Mesendoderm (in vitro differentiated cells): ENCODE measurements at regions not wholly inside any gene's neighbourhood (a gene's known extent, or its start where the extent isn't known, plus 50 kb on each side); places are given as distances from the start of the nearest gene placed in this dataset.
A peak's percentile ranks its signal among the peaks of the same experiment; 100 is the strongest.
"Not testable (repeated sequence)": the region's sequence is repeated elsewhere in the genome, so short reads cannot be mapped to it uniquely, and the experiment has no call there.

Experiments
- DNase-seq: peaks from one replicate; pipeline ENCODE4 v3.0.0; 2013
- H2AK5ac ChIP-seq: 2 replicates; pipeline ENCODE4 v1.6.1; 2013; ENCODE audit warnings: low read length, inconsistent platforms
- H2BK120ac ChIP-seq: 2 replicates; pipeline ENCODE4 v1.6.1; 2013; ENCODE audit warnings: low read depth, mild to moderate bottlenecking, low read length, moderate library complexity, mixed read lengths
- H2BK15ac ChIP-seq: replicated peaks from 2 replicates; pipeline ENCODE4 v1.6.1; 2013; ENCODE audit warnings: low read depth, mild to moderate bottlenecking, moderate library complexity
- H2BK5ac ChIP-seq: 2 replicates; pipeline ENCODE4 v1.6.1; 2013; ENCODE audit warnings: low read length, inconsistent platforms
- H3K18ac ChIP-seq: 2 replicates; pipeline ENCODE4 v1.6.1; 2013; ENCODE audit warnings: mild to moderate bottlenecking, low read length, mixed read lengths
- H3K23ac ChIP-seq: one replicate; pipeline ENCODE4 v1.6.1; 2013; ENCODE audit warnings: low read length
- H3K27ac ChIP-seq: 2 replicates; pipeline ENCODE4 v1.5.1; 2013; ENCODE audit warnings: low read depth, mild to moderate bottlenecking, inconsistent platforms, low read length, moderate library complexity
- H3K27me3 ChIP-seq: 2 replicates; pipeline ENCODE4 v1.6.1; 2013; ENCODE audit warnings: low read length, control low read depth, mild to moderate bottlenecking, inconsistent platforms; ENCODE audit not compliant: insufficient read depth, poor library complexity
- H3K36me3 ChIP-seq: 2 replicates; pipeline ENCODE4 v1.6.1; 2013; ENCODE audit warnings: low read length, inconsistent platforms; ENCODE audit not compliant: control insufficient read depth, insufficient read depth
- H3K4ac ChIP-seq: one replicate; pipeline ENCODE4 v1.6.1; 2013; ENCODE audit warnings: low read depth, mild to moderate bottlenecking, low read length, moderate library complexity
- H3K4me1 ChIP-seq: 2 replicates; pipeline ENCODE4 v1.6.1; 2013; ENCODE audit warnings: low read depth, low read length, inconsistent platforms; ENCODE audit not compliant: control insufficient read depth
- H3K4me2 ChIP-seq: 2 replicates; pipeline ENCODE4 v1.6.1; 2013; ENCODE audit warnings: low read length
- H3K4me3 ChIP-seq: 2 replicates; pipeline ENCODE4 v1.5.1; 2013; ENCODE audit warnings: mild to moderate bottlenecking, low read length
- H3K56ac ChIP-seq: one replicate; pipeline ENCODE4 v1.6.1; 2013; ENCODE audit warnings: low read length
- H3K79me1 ChIP-seq: 2 replicates; pipeline ENCODE4 v1.6.1; 2013; ENCODE audit warnings: low read length, inconsistent platforms
- H3K79me2 ChIP-seq: 2 replicates; pipeline ENCODE4 v1.6.1; 2013; ENCODE audit warnings: mild to moderate bottlenecking, low read length; ENCODE audit not compliant: control insufficient read depth, insufficient read depth
- H3K9ac ChIP-seq: 2 replicates; pipeline ENCODE4 v1.6.1; 2013; ENCODE audit warnings: low read length, inconsistent platforms
- H4K5ac ChIP-seq: one replicate; pipeline ENCODE4 v1.6.1; 2013; ENCODE audit warnings: low read length
- H4K8ac ChIP-seq: one replicate; pipeline ENCODE4 v1.6.1; 2013; ENCODE audit warnings: low read depth, mild to moderate bottlenecking, control low read depth, low read length, moderate library complexity
- WGBS: extraction: QIAGEN DNeasy Blood & Tissue Kit; methylation state at CpG from one replicate; pipeline ENCODE4 v1.1.7; 2013; ENCODE audit warnings: low lambda C conversion rate, missing lambda C conversion rate; ENCODE audit not compliant: insufficient coverage; ENCODE audit errors: extremely low coverage; 5-methylcytosine and 5-hydroxymethylcytosine counted together

- H4K5ac ChIP-seq: no peak overlapping the region
- no peaks in the 10 kb centered on the region for H3K36me3 ChIP-seq
- no peak overlapping the region for H3K4ac ChIP-seq
- DNase-seq: no peak
- H3K79me2 ChIP-seq: no peaks in the 10 kb centered on the region
- no peak overlapping the region for H2AK5ac ChIP-seq
- no peak overlapping the region for H3K18ac ChIP-seq
- H2BK15ac ChIP-seq: no peak overlapping the region
- no peak overlapping the region for H3K4me2 ChIP-seq
- WGBS: no CpG with 5 or more reads among the region's 3 CpGs
- H4K8ac ChIP-seq: no peak overlapping the region
- no peak overlapping the region for H3K23ac ChIP-seq
- H2BK120ac ChIP-seq: no peak overlapping the region
- no peak overlapping the region for H3K56ac ChIP-seq
- H3K27me3 ChIP-seq: no peaks in the 10 kb centered on the region
- H3K9ac ChIP-seq: no peak overlapping the region
- H2BK5ac ChIP-seq: no peak overlapping the region
- no peaks in the 10 kb centered on the region for H3K4me1 ChIP-seq
- no peak overlapping the region for H3K4me3 ChIP-seq
- H3K79me1 ChIP-seq: no peaks in the 10 kb centered on the region
- no peak overlapping the region for H3K27ac ChIP-seq
Measured at GRCh38 chr3:176247191-176247590, 950.1 kb downstream of the TBL1XR1 start.

GRCh38 chr3:176219970-176220369 lies 977.3 kb downstream of the TBL1XR1 start:
- DNase-seq: peak; percentile 62
- H2BK5ac ChIP-seq: no peak overlapping the region

GRCh38 chr3:176214758-176215157 lies 982.5 kb downstream of the TBL1XR1 start:
- no peaks in the 10 kb centered on the region for H3K27me3 ChIP-seq
- H3K56ac ChIP-seq: no peak overlapping the region
- no peak overlapping the region for H2AK5ac ChIP-seq
- H2BK5ac ChIP-seq: no peak overlapping the region
- DNase-seq: no peak
- no peak overlapping the region for H2BK120ac ChIP-seq
- no peak overlapping the region for H3K18ac ChIP-seq
- H3K27ac ChIP-seq: no peak overlapping the region
- no peak overlapping the region for H3K4ac ChIP-seq
- H3K36me3 ChIP-seq: no peaks in the 10 kb centered on the region
- WGBS: no CpG with 5 or more reads among the region's 1 CpG
- H2BK15ac ChIP-seq: no peak overlapping the region
- no peak overlapping the region for H3K23ac ChIP-seq
- no peaks in the 10 kb centered on the region for H3K79me1 ChIP-seq
- no peak overlapping the region for H3K4me2 ChIP-seq
- H4K8ac ChIP-seq: no peak overlapping the region
- no peaks in the 10 kb centered on the region for H3K79me2 ChIP-seq
- no peaks in the 10 kb centered on the region for H3K4me1 ChIP-seq
- H4K5ac ChIP-seq: no peak overlapping the region
- H3K4me3 ChIP-seq: no peak overlapping the region
- H3K9ac ChIP-seq: no peak overlapping the region

More at GRCh38 chr3:176219970-176220369, 977.3 kb downstream of the TBL1XR1 start:
- H4K8ac ChIP-seq: peak overlapping the region; percentile 2
- no peak overlapping the region for H4K5ac ChIP-seq
- peak overlapping the region; percentile 28 for H3K18ac ChIP-seq
- H3K36me3 ChIP-seq: no peaks in the 10 kb centered on the region
- no peak overlapping the region for H3K4me2 ChIP-seq
- H3K4me3 ChIP-seq: no peak overlapping the region
- H3K4ac ChIP-seq: no peak overlapping the region
- H2BK120ac ChIP-seq: no peak overlapping the region
- no peaks in the 10 kb centered on the region for H3K27me3 ChIP-seq
- no peaks in the 10 kb centered on the region for H3K79me1 ChIP-seq
- H3K9ac ChIP-seq: no peak overlapping the region
- no CpG with 5 or more reads among the region's 4 CpGs for WGBS
- H3K56ac ChIP-seq: no peak overlapping the region
- no peak overlapping the region for H3K27ac ChIP-seq
- H2BK15ac ChIP-seq: no peak overlapping the region
- H3K23ac ChIP-seq: no peak overlapping the region
- H2AK5ac ChIP-seq: no peak overlapping the region
- no peaks in the 10 kb centered on the region for H3K4me1 ChIP-seq
- no peaks in the 10 kb centered on the region for H3K79me2 ChIP-seq

- H2BK5ac ChIP-seq, H3K4ac ChIP-seq, H3K4me2 ChIP-seq, H3K23ac ChIP-seq, H2AK5ac ChIP-seq, H4K5ac ChIP-seq, H3K79me2 ChIP-seq, H3K27me3 ChIP-seq, H3K56ac ChIP-seq, DNase-seq, H3K27ac ChIP-seq, H3K18ac ChIP-seq, H3K4me3 ChIP-seq, H3K79me1 ChIP-seq, H4K8ac ChIP-seq, H3K9ac ChIP-seq, H2BK15ac ChIP-seq, H3K36me3 ChIP-seq, H3K4me1 ChIP-seq, H2BK120ac ChIP-seq: not testable (repeated sequence)
- no CpG with 5 or more reads among the region's 27 CpGs for whole genome bisulfite sequencing
Measured at GRCh38 chr3:176213314-176213713, 984.0 kb downstream of the TBL1XR1 start.

GRCh38 chr3:176208915-176209314 lies 988.4 kb downstream of the TBL1XR1 start:
- no peak overlapping the region for H3K9ac ChIP-seq
- H2BK120ac ChIP-seq: no peak overlapping the region
- H2BK15ac ChIP-seq: no peak overlapping the region
- H3K4ac ChIP-seq: no peak overlapping the region
- H3K4me2 ChIP-seq: no peak overlapping the region
- no peak overlapping the region for H3K18ac ChIP-seq
- H3K79me2 ChIP-seq: no peaks in the 10 kb centered on the region
- H4K8ac ChIP-seq: no peak overlapping the region
- no peak overlapping the region for H3K4me3 ChIP-seq
- H2BK5ac ChIP-seq: no peak overlapping the region
- no peak overlapping the region for H2AK5ac ChIP-seq
- no peaks in the 10 kb centered on the region for H3K27me3 ChIP-seq
- no peaks in the 10 kb centered on the region for H3K36me3 ChIP-seq
- no peak overlapping the region for H3K27ac ChIP-seq
- H3K4me1 ChIP-seq: no peaks in the 10 kb centered on the region
- no peak overlapping the region for H4K5ac ChIP-seq
- no peak for DNase-seq
- H3K56ac ChIP-seq: no peak overlapping the region
- H3K23ac ChIP-seq: no peak overlapping the region
- no CpG with 5 or more reads among the region's 2 CpGs for WGBS
- H3K79me1 ChIP-seq: no peaks in the 10 kb centered on the region

GRCh38 chr3:176208283-176208682 lies 989.0 kb downstream of the TBL1XR1 start:
- Histone ChIP-seq H3K36me3 (no peaks in the 10 kb centered on the region), H3K4me3 (no peak overlapping the region), H3K23ac (no peak overlapping the region), H2BK15ac (no peak overlapping the region), H3K18ac (no peak overlapping the region), H2AK5ac (no peak overlapping the region), H3K4me2 (no peak overlapping the region), H4K8ac (no peak overlapping the region), H2BK120ac (no peak overlapping the region), H3K27me3 (no peaks in the 10 kb centered on the region), H3K4me1 (no peaks in the 10 kb centered on the region), H2BK5ac (no peak overlapping the region), H3K56ac (no peak overlapping the region), H3K27ac (no peak overlapping the region), H3K79me2 (no peaks in the 10 kb centered on the region), H4K5ac (no peak overlapping the region), H3K9ac (no peak overlapping the region), H3K79me1 (no peaks in the 10 kb centered on the region), H3K4ac (no peak overlapping the region)
- DNase-seq: no peak
- no CpG with 5 or more reads among the region's 1 CpG for WGBS
